ENCODE measurements at regions not wholly inside any gene's neighbourhood (a gene's known extent, or its start where the extent isn't known, plus 50 kb on each side); places are given as distances from the start of the nearest gene placed in this dataset.

DNA sequence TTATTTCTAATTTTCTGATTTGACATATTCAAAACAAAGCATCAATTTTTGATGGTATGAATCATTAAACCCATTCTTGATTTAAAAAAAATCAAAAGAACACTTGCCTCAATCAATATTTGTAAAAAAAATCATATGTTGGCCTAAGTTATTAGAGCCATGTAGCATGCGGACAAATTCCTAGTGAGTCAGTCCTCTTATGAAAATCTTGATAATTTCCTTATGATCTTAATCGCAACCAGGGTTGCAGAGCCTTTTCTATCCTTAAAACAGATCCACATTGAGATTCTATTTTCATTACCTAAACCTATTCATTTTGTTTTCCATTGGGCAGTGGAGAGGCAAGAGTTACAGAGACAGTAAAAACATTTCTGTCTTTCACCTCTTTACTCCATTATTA lies 203.2 kb downstream of the ARL4A start:
- whole genome bisulfite sequencing, 2 donors = 97% methylated on average over 2 of the region's 2 CpGs
- no peak for ATAC-seq (ENCODE audit: low FRiP score)
- no peaks in the 10 kb centered on the region for H3K4me1 ChIP-seq (ENCODE audit: control insufficient read depth in 1 of 2, insufficient read depth in 2 of 2, low read length in 2 of 2)
- intact Hi-C loops (cut with DNase I) = no loop called here
- no peaks in the 10 kb centered on the region for H3K36me3 ChIP-seq (ENCODE audit: control insufficient read depth in 1 of 2, insufficient read depth in 2 of 2, low read length in 1 of 2)
- no peak overlapping the region for H3K27ac ChIP-seq (ENCODE audit: low read depth in 1 of 2, low read length in 2 of 2)
- H3K9me3 ChIP-seq (ENCODE audit: control insufficient read depth, low read length) = no peaks in the 10 kb centered on the region
- H3K27me3 ChIP-seq (ENCODE audit: control insufficient read depth in 1 of 2, insufficient read depth in 2 of 2, low read length in 1 of 2) = no peaks in the 10 kb centered on the region
- no peak overlapping the region for H3K4me3 ChIP-seq (ENCODE audit: low read length in 2 of 2)
- no peak for DNase-seq

DNA sequence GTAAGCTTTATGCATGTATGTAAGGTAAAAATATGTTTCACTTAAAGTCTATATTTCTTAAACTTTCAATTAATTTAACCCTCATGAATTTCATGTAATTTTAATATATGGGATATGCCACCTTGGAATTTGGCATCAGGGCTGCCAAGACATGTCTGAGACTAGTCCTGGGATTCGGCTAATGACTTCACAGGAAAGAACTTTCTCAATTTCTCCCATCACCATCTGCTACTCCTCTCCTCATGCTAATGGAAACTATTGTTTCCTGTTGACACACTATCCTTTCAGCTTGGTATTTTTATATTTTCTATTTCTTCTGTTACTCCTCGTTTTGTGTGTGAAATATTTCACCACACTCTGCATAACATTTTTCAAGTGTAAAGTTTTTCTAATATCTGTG lies 205.9 kb downstream of the ARL4A start:
- no peak for ATAC-seq (ENCODE audit: low FRiP score)
- H3K27ac ChIP-seq (ENCODE audit: low read depth in 1 of 2, low read length in 2 of 2) = no peak overlapping the region
- DNase-seq = no peak
- no peak overlapping the region for H3K4me3 ChIP-seq (ENCODE audit: low read length in 2 of 2)
- no peaks in the 10 kb centered on the region for H3K27me3 ChIP-seq (ENCODE audit: control insufficient read depth in 1 of 2, insufficient read depth in 2 of 2, low read length in 1 of 2)
- no peaks in the 10 kb centered on the region for H3K4me1 ChIP-seq (ENCODE audit: control insufficient read depth in 1 of 2, insufficient read depth in 2 of 2, low read length in 2 of 2)
- no peaks in the 10 kb centered on the region for H3K9me3 ChIP-seq (ENCODE audit: control insufficient read depth, low read length)
- intact Hi-C loops (cut with DNase I) = no loop called here
- H3K36me3 ChIP-seq (ENCODE audit: control insufficient read depth in 1 of 2, insufficient read depth in 2 of 2, low read length in 1 of 2) = no peaks in the 10 kb centered on the region
- 71 to 77% methylated on average over 2 of the region's 2 CpGs for WGBS, 2 donors

DNA sequence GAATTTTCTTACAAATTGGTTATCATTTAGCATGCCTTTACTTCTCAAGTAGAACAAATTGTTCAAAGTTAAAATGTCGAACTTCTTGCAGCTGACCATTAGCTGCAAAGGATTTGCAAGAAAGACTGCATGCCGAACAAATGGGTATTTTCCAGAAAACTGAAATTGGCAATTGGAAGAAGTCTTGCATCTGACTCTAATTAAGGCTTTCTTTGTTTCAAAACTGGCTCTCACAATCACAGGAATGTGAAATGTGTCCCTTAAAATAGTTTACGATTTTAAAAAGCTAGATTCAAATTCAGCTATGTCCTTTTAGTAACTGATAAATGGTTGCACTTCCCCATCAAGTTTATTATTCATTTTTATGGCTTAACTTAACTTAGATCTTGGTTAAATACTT lies 207.9 kb downstream of the ARL4A start:
- H3K9me3 ChIP-seq (ENCODE audit: control insufficient read depth, low read length) = no peaks in the 10 kb centered on the region
- no peak for DNase-seq
- no peaks in the 10 kb centered on the region for H3K36me3 ChIP-seq (ENCODE audit: control insufficient read depth in 1 of 2, insufficient read depth in 2 of 2, low read length in 1 of 2)
- H3K27me3 ChIP-seq (ENCODE audit: control insufficient read depth in 1 of 2, insufficient read depth in 2 of 2, low read length in 1 of 2) = no peaks in the 10 kb centered on the region
- no peaks in the 10 kb centered on the region for H3K4me1 ChIP-seq (ENCODE audit: control insufficient read depth in 1 of 2, insufficient read depth in 2 of 2, low read length in 2 of 2)
- no peak overlapping the region for H3K27ac ChIP-seq (ENCODE audit: low read depth in 1 of 2, low read length in 2 of 2)
- intact Hi-C loops (cut with DNase I) = no loop called here
- no peak for ATAC-seq (ENCODE audit: low FRiP score)
- H3K4me3 ChIP-seq (ENCODE audit: low read length in 2 of 2) = no peak overlapping the region
- 82 to 87% methylated on average over 3 of the region's 3 CpGs for WGBS, 2 donors

DNA sequence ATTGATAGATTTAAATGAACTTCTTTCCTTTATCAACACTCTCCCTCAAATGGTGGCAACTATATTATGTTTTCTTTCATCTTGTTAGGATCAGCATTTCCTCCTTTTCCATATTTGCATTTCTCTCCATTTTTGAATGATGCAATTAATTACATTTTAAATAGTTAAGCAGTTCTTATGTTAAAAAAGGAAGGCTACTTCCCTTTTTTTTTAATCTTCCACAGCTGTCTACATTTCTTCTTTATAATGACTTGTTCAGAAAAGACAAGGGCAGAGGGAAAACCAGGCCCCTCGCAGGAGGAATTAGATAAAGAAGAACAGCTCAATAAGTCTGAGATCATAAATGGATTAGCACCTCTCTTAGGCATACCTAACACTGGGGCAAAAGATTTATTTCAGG lies 208.9 kb downstream of the ARL4A start:
- intact Hi-C loops (cut with DNase I) = no loop called here
- WGBS, 2 donors = 77 to 83% methylated on average over 1 of the region's 1 CpG
- no peak overlapping the region for H3K4me3 ChIP-seq (ENCODE audit: low read length in 2 of 2)
- no peaks in the 10 kb centered on the region for H3K9me3 ChIP-seq (ENCODE audit: control insufficient read depth, low read length)
- ATAC-seq (ENCODE audit: low FRiP score) = no peak
- H3K27ac ChIP-seq (ENCODE audit: low read depth in 1 of 2, low read length in 2 of 2) = no peak overlapping the region
- DNase-seq = no peak
- H3K36me3 ChIP-seq (ENCODE audit: control insufficient read depth in 1 of 2, insufficient read depth in 2 of 2, low read length in 1 of 2) = no peaks in the 10 kb centered on the region
- H3K4me1 ChIP-seq (ENCODE audit: control insufficient read depth in 1 of 2, insufficient read depth in 2 of 2, low read length in 2 of 2) = no peaks in the 10 kb centered on the region
- H3K27me3 ChIP-seq (ENCODE audit: control insufficient read depth in 1 of 2, insufficient read depth in 2 of 2, low read length in 1 of 2) = no peaks in the 10 kb centered on the region

DNA sequence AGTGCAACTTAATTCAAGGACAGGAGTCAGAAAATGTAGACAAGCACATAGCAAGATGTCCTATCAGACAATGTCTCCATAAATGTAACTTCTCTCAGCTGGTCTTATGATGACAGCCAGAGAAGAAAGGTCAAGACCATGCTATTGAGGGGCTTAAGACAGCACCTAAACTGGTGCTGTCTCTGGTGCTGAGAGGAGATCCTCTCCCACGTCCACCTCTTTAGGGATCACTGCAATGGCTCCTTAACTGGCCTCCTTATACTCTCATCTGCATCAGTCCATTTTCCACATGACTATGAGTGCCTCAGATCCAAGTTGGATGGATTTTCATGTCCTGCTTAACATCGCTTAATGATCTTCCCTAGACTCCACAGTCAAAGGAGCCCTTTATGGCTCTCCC lies 210.6 kb downstream of the ARL4A start:
- intact Hi-C loops (cut with DNase I) = no loop called here
- no peak overlapping the region for H3K4me3 ChIP-seq (ENCODE audit: low read length in 2 of 2)
- H3K4me1 ChIP-seq (ENCODE audit: control insufficient read depth in 1 of 2, insufficient read depth in 2 of 2, low read length in 2 of 2) = no peaks in the 10 kb centered on the region
- H3K27ac ChIP-seq (ENCODE audit: low read depth in 1 of 2, low read length in 2 of 2) = no peak overlapping the region
- DNase-seq (no peak), ATAC-seq (ENCODE audit: low FRiP score) (no peak)
- 92 to 96% methylated on average over 2 of the region's 2 CpGs for WGBS, 2 donors
- H3K27me3 ChIP-seq (ENCODE audit: control insufficient read depth in 1 of 2, insufficient read depth in 2 of 2, low read length in 1 of 2) = no peaks in the 10 kb centered on the region
- H3K36me3 ChIP-seq (ENCODE audit: control insufficient read depth in 1 of 2, insufficient read depth in 2 of 2, low read length in 1 of 2) = no peaks in the 10 kb centered on the region
- H3K9me3 ChIP-seq (ENCODE audit: control insufficient read depth, low read length) = no peaks in the 10 kb centered on the region

DNA sequence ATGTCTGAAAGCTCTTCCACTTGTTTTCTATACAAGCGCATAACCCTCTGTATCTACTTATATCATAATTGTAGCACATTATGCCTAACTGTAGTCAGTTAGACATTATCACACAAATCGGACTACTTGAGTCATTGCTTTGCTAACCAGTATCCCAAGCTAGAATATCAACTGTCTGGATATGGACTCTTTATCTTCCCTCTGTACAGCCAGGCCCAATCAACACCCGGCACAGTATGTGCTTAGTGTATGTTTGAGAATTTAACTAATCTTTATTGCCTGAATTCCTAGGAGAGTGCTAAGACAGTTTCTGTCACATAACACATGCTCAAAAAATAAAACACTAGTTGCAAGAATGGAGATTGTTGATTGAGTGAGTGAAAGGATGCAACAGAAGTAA lies 211.2 kb downstream of the ARL4A start:
- no peaks in the 10 kb centered on the region for H3K4me1 ChIP-seq (ENCODE audit: control insufficient read depth in 1 of 2, insufficient read depth in 2 of 2, low read length in 2 of 2)
- H3K36me3 ChIP-seq (ENCODE audit: control insufficient read depth in 1 of 2, insufficient read depth in 2 of 2, low read length in 1 of 2) = no peaks in the 10 kb centered on the region
- ATAC-seq (ENCODE audit: low FRiP score) (no peak), DNase-seq (no peak)
- no peak overlapping the region for H3K27ac ChIP-seq (ENCODE audit: low read depth in 1 of 2, low read length in 2 of 2)
- WGBS, 2 donors = 88 to 96% methylated on average over 3 of the region's 3 CpGs
- H3K27me3 ChIP-seq (ENCODE audit: control insufficient read depth in 1 of 2, insufficient read depth in 2 of 2, low read length in 1 of 2) = no peaks in the 10 kb centered on the region
- no peaks in the 10 kb centered on the region for H3K9me3 ChIP-seq (ENCODE audit: control insufficient read depth, low read length)
- intact Hi-C loops (cut with DNase I) = no loop called here
- H3K4me3 ChIP-seq (ENCODE audit: low read length in 2 of 2) = no peak overlapping the region

DNA sequence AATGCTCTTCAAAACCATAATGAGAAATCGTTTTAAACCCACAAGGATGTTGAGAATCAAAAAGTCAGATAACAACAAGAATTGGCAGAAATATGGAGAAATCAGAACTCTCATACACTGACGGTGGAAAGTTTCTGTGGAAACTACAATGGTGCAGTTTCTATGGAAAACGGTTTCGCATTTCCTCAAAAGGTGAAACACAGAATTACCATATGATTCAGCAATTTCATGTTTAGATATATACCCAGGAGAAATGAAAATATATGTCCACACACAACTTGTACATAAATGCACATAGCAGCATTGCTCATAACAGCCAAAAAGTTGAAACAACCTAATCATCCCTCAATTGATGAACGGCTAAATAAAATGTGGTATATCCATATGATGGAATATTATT lies 218.2 kb downstream of the ARL4A start:
- intact Hi-C loops (cut with DNase I) = no loop called here
- no peaks in the 10 kb centered on the region for H3K27me3 ChIP-seq (ENCODE audit: control insufficient read depth in 1 of 2, insufficient read depth in 2 of 2, low read length in 1 of 2)
- DNase-seq = no peak
- H3K36me3 ChIP-seq (ENCODE audit: control insufficient read depth in 1 of 2, insufficient read depth in 2 of 2, low read length in 1 of 2) = no peaks in the 10 kb centered on the region
- H3K27ac ChIP-seq (ENCODE audit: low read depth in 1 of 2, low read length in 2 of 2) = no peak overlapping the region
- no peak for ATAC-seq (ENCODE audit: low FRiP score)
- no peak overlapping the region for H3K4me3 ChIP-seq (ENCODE audit: low read length in 2 of 2)
- no peaks in the 10 kb centered on the region for H3K9me3 ChIP-seq (ENCODE audit: control insufficient read depth, low read length)
- no peaks in the 10 kb centered on the region for H3K4me1 ChIP-seq (ENCODE audit: control insufficient read depth in 1 of 2, insufficient read depth in 2 of 2, low read length in 2 of 2)
- WGBS, 2 donors = 90 to 95% methylated on average over 5 of the region's 5 CpGs

DNA sequence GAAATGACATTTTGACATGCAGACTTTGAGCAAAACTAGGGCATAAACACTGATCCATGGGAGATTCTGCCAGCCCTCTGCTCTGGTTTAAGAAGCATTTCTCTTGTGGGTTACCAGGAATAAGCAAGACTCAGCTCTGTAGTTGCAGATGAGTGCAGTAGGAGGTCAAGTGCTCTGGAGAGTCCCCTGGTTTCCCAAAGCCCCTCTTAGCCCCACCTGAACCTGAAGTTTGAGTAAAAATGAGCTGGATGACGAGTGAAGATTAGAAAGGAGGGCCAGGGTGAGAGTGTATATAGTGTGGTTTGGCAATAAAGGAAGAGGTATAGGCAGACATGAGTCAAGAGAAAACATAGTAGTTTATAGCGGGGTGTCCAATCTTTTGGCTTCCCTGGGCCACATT lies 220.3 kb downstream of the ARL4A start:
- H3K4me3 ChIP-seq (ENCODE audit: low read length in 2 of 2) = no peak overlapping the region
- no peak for ATAC-seq (ENCODE audit: low FRiP score)
- intact Hi-C loops (cut with DNase I) = no loop called here
- peaks cover 2% of the 10 kb centered on the region for H3K9me3 ChIP-seq (ENCODE audit: control insufficient read depth, low read length)
- DNase-seq = no peak
- WGBS, 2 donors = 89 to 96% methylated on average over 2 of the region's 2 CpGs
- H3K4me1 ChIP-seq (ENCODE audit: control insufficient read depth in 1 of 2, insufficient read depth in 2 of 2, low read length in 2 of 2) = no peaks in the 10 kb centered on the region
- H3K36me3 ChIP-seq (ENCODE audit: control insufficient read depth in 1 of 2, insufficient read depth in 2 of 2, low read length in 1 of 2) = no peaks in the 10 kb centered on the region
- no peaks in the 10 kb centered on the region for H3K27me3 ChIP-seq (ENCODE audit: control insufficient read depth in 1 of 2, insufficient read depth in 2 of 2, low read length in 1 of 2)
- no peak overlapping the region for H3K27ac ChIP-seq (ENCODE audit: low read depth in 1 of 2, low read length in 2 of 2)

DNA sequence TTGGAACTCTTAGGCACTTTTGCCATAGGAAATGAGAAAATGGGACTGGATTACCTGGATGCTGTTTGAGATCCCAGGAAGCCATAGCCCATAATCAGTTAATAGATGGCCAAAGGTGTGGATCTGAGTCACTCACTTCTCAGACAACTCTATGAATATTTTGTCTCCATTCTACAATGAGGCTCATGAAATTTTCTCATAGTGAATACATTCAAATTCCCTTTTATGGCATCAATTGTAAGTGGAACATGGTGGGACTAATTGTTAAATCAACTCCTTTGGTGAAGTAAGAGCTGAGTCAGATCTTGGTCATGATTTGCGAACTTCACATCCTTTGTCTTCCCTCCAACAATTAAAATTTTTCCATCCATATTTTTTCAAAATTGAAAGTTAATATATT lies 222.1 kb downstream of the ARL4A start:
- WGBS, 2 donors = 90 to 100% methylated on average over 1 of the region's 1 CpG
- DNase-seq = no peak
- no peak for ATAC-seq (ENCODE audit: low FRiP score)
- H3K4me1 ChIP-seq (ENCODE audit: control insufficient read depth in 1 of 2, insufficient read depth in 2 of 2, low read length in 2 of 2) = no peaks in the 10 kb centered on the region
- H3K36me3 ChIP-seq (ENCODE audit: control insufficient read depth in 1 of 2, insufficient read depth in 2 of 2, low read length in 1 of 2) = no peaks in the 10 kb centered on the region
- intact Hi-C loops (cut with DNase I) = no loop called here
- peaks cover 4% of the 10 kb centered on the region for H3K9me3 ChIP-seq (ENCODE audit: control insufficient read depth, low read length)
- no peak overlapping the region for H3K27ac ChIP-seq (ENCODE audit: low read depth in 1 of 2, low read length in 2 of 2)
- no peak overlapping the region for H3K4me3 ChIP-seq (ENCODE audit: low read length in 2 of 2)
- no peaks in the 10 kb centered on the region for H3K27me3 ChIP-seq (ENCODE audit: control insufficient read depth in 1 of 2, insufficient read depth in 2 of 2, low read length in 1 of 2)
